ENCODE measurements at regions not wholly inside any gene's neighbourhood (a gene's known extent, or its start where the extent isn't known, plus 50 kb on each side); places are given as distances from the start of the nearest gene placed in this dataset.

- TF ChIP-seq YY1 (IDR thresholded peaks at IDR 0.05; ENCODE audit: insufficient read depth, insufficient read length) (no peak), ZNF274 (IDR thresholded peaks at IDR 0.05; ENCODE audit: low read depth, low read length) (no peak)
Observed at GRCh38 chr15:60221356-60221755, 176.4 kb downstream of the ANXA2 start.
